Panc1 (cell line): ENCODE measurements at regions not wholly inside any gene's neighbourhood (a gene's known extent, or its start where the extent isn't known, plus 50 kb on each side); places are given as distances from the start of the nearest gene placed in this dataset.

Source experiments
- ATAC-seq: fragments of 200-7000 bp; cut with Tn5 transposase; 2 replicates; pipeline ENCODE4 v1.9.1; 2020; ENCODE audit warnings: mild to moderate bottlenecking, moderate library complexity
- BruUV-seq: library from RNA; stranded (reverse); fragments of 400-500 nt; replicated peaks from 2 replicates; lab custom pipeline; 2021; lab: Mats Ljungman, UMichigan
- CTCF ChIA-PET: fragments of 300-600 bp; sonication (Branson Sonifier 250); formaldehyde crosslinking; loops from one replicate; lab custom pipeline; 2022; ENCODE audit warnings: antibody characterized with exemption; lab: Charles Lee
- POLR2A ChIA-PET: fragments of 300-600 bp; sonication (Branson Sonifier 250); formaldehyde crosslinking; loops from one replicate; lab custom pipeline; 2022; ENCODE audit warnings: antibody characterized with exemption; lab: Charles Lee
- DNase-seq: peaks from one replicate; pipeline ENCODE4 v3.0.0-alpha.2; 2010; ENCODE audit warnings: low read depth, low spot score
- H3K27ac ChIP-seq: 2 replicates; pipeline ENCODE4 v1.5.1; 2011; ENCODE audit warnings: mild to moderate bottlenecking, low read length, inconsistent platforms
- H3K27me3 ChIP-seq: fragments of 200-500 bp; sonication (Bioruptor generic); 2 replicates; pipeline ENCODE4 v1.6.0; 2014; ENCODE audit warnings: low read length, inconsistent platforms; ENCODE audit not compliant: control insufficient read depth, insufficient read depth
- H3K36me3 ChIP-seq: fragments of 200-500 bp; sonication (Bioruptor generic); 2 replicates; pipeline ENCODE4 v1.5.1; 2014; ENCODE audit warnings: inconsistent platforms, mild to moderate bottlenecking, low read length, moderate library complexity; ENCODE audit not compliant: control insufficient read depth, insufficient read depth
- H3K4me1 ChIP-seq: 2 replicates; pipeline ENCODE4 v1.5.1; 2011; ENCODE audit warnings: inconsistent platforms, mild to moderate bottlenecking, low read length, moderate library complexity; ENCODE audit not compliant: control insufficient read depth, insufficient read depth
- H3K4me3 ChIP-seq, 2 experiments: 2 replicates each; pipeline ENCODE4 v1.5.1; 2011 to 2012; ENCODE audit warnings: low read depth in 2 of 2, low read length in 2 of 2, mild to moderate bottlenecking in 2 of 2, inconsistent platforms in 1 of 2, moderate library complexity in 1 of 2
- H3K9me3 ChIP-seq: fragments of 200-500 bp; sonication (Bioruptor generic); 2 replicates; pipeline ENCODE4 v1.5.1; 2014; ENCODE audit warnings: low read depth, mild to moderate bottlenecking, inconsistent platforms, low read length, moderate library complexity; ENCODE audit not compliant: control insufficient read depth, insufficient read depth
- POLR2AphosphoS5 ChIP-seq: IDR thresholded peaks from 2 replicates; pipeline ENCODE4 v1.6.1; 2012; ENCODE audit warnings: mild to moderate bottlenecking, low read depth, low read length, moderate library complexity
- SIN3A ChIP-seq: IDR thresholded peaks from 2 replicates; pipeline ENCODE4 v1.6.1; 2012; ENCODE audit warnings: low read depth, mild to moderate bottlenecking, low read length, moderate library complexity, borderline replicate concordance; ENCODE audit not compliant: insufficient read depth
- TCF7L2 ChIP-seq: IDR thresholded peaks from 2 replicates; pipeline ENCODE4 v1.6.1; 2011; ENCODE audit warnings: mild to moderate bottlenecking, low read depth, low read length, inconsistent platforms
- in situ Hi-C: cut with HindIII; loops from 2 replicates; pipeline ENCODE4 v1.10.0; 2016; ENCODE audit warnings: low sequenced_read_pairs, low pct_unique_long_range_greater_than_20kb
- intact Hi-C: fragments of 100-400 bp; cut with micrococcal nuclease; formaldehyde crosslinking; loops from one replicate; pipeline ENCODE4 v1.10.0; 2022; ENCODE audit not compliant: unreplicated experiment
- TF ChIP-seq, protein P1 (sequence below), 2 experiments: IDR thresholded peaks; 2 replicates each; pipeline ENCODE4 v1.6.1; 2011 to 2012; ENCODE audit warnings: low read depth in 2 of 2, control low read depth in 1 of 2, low read length in 1 of 2, mild to moderate bottlenecking in 1 of 2, moderate library complexity in 1 of 2; ENCODE audit not compliant: insufficient read depth in 1 of 2
- TF ChIP-seq, protein P2 (sequence below): fragments of 450-650 bp; IDR thresholded peaks from 2 replicates; pipeline ENCODE4 v1.5.1; 2017; ENCODE audit warnings: mild to moderate bottlenecking

DNA sequence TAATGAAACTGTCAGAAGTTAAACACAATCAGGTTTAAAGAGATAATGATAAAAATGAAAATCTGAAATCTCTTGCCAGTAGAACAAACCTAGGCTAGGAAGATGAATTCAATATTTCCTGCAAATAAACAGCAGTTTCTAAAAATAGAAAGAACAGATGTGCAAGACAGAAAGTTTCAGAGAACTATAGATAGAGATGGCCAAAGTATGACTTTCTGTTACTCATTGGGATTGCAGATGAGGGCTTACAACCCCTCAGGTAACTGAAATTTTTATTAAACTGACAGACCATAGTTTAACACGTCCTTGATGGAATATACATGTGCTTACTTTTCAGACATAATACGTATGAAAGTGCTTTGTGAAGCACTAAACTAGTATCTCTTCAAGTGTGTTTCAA lies 82.3 kb upstream of the PPARGC1A start:
- intact Hi-C loops: no loop called here
- Histone ChIP-seq H3K4me1 (no peaks in the 10 kb centered on the region), H3K27ac (no peak overlapping the region), H3K4me3 (no peak overlapping the region), H3K36me3 (no peaks in the 10 kb centered on the region), H3K27me3 (no peaks in the 10 kb centered on the region), H3K9me3 (no peaks in the 10 kb centered on the region)
- in situ Hi-C loops: no loop called here
- no peak for ATAC-seq
- BruUV-seq: no TSS peak
- POLR2A ChIA-PET: no interaction called here
- no peak for TF ChIP-seq POLR2AphosphoS5
- TF ChIP-seq, protein P1, sequence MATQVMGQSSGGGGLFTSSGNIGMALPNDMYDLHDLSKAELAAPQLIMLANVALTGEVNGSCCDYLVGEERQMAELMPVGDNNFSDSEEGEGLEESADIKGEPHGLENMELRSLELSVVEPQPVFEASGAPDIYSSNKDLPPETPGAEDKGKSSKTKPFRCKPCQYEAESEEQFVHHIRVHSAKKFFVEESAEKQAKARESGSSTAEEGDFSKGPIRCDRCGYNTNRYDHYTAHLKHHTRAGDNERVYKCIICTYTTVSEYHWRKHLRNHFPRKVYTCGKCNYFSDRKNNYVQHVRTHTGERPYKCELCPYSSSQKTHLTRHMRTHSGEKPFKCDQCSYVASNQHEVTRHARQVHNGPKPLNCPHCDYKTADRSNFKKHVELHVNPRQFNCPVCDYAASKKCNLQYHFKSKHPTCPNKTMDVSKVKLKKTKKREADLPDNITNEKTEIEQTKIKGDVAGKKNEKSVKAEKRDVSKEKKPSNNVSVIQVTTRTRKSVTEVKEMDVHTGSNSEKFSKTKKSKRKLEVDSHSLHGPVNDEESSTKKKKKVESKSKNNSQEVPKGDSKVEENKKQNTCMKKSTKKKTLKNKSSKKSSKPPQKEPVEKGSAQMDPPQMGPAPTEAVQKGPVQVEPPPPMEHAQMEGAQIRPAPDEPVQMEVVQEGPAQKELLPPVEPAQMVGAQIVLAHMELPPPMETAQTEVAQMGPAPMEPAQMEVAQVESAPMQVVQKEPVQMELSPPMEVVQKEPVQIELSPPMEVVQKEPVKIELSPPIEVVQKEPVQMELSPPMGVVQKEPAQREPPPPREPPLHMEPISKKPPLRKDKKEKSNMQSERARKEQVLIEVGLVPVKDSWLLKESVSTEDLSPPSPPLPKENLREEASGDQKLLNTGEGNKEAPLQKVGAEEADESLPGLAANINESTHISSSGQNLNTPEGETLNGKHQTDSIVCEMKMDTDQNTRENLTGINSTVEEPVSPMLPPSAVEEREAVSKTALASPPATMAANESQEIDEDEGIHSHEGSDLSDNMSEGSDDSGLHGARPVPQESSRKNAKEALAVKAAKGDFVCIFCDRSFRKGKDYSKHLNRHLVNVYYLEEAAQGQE (IDR thresholded peaks at IDR 0.05; ENCODE audit: insufficient read depth in 1 of 2, low read depth in 2 of 2, low read length in 1 of 2): no peak
- TF ChIP-seq TCF7L2: no peak
- TF ChIP-seq, protein P2, sequence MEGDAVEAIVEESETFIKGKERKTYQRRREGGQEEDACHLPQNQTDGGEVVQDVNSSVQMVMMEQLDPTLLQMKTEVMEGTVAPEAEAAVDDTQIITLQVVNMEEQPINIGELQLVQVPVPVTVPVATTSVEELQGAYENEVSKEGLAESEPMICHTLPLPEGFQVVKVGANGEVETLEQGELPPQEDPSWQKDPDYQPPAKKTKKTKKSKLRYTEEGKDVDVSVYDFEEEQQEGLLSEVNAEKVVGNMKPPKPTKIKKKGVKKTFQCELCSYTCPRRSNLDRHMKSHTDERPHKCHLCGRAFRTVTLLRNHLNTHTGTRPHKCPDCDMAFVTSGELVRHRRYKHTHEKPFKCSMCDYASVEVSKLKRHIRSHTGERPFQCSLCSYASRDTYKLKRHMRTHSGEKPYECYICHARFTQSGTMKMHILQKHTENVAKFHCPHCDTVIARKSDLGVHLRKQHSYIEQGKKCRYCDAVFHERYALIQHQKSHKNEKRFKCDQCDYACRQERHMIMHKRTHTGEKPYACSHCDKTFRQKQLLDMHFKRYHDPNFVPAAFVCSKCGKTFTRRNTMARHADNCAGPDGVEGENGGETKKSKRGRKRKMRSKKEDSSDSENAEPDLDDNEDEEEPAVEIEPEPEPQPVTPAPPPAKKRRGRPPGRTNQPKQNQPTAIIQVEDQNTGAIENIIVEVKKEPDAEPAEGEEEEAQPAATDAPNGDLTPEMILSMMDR: no peak
- no peak for TF ChIP-seq SIN3A
- CTCF ChIA-PET: no interaction called here
- no peak for DNase-seq

DNA sequence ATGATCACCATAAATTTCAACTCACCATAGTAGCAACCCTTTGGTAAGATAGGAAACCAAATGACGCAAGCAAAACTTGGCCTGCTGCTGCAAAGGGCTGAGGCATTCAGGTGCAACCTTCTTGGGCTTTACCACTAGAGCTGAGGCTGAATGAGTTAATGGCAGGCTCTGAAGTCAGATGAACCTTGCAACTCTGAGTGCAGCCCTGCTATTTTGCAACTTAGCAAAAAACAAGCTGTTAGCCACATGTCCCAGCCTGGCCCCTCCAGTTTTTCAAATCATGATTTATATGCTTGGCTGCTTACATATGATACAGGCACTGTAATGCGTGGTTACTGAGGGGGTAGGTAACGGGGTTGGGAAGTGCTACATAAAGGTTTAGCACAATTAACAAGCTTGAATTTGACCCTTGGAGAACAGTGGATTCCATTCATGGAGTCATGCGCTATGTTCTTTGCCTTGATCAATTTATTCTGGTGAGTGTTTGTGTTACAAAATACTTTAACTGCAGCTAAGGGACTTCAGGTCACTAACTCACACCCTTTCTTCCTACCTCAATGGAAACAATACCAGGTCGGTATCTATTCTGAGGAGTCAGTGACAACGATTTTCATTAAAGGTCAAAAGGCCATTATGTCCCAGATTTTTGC lies 80.5 kb upstream of the PPARGC1A start:
- ATAC-seq: no peak
- in situ Hi-C loops: no loop called here

More for the DNA sequence above, 80.5 kb upstream of the PPARGC1A start:
- Histone ChIP-seq H3K27ac (no peak overlapping the region), H3K4me3 (no peak overlapping the region), H3K9me3 (no peaks in the 10 kb centered on the region), H3K4me1 (no peaks in the 10 kb centered on the region), H3K36me3 (no peaks in the 10 kb centered on the region), H3K27me3 (no peaks in the 10 kb centered on the region)
- CTCF ChIA-PET: no interaction called here
- DNase-seq: no peak
- TF ChIP-seq, protein P1 (IDR thresholded peaks at IDR 0.05; ENCODE audit: insufficient read depth in 1 of 2, low read depth in 2 of 2, low read length in 1 of 2): no peak
- no peak for TF ChIP-seq POLR2AphosphoS5
- TF ChIP-seq, protein P2: no peak
- TF ChIP-seq SIN3A: no peak
- no peak for TF ChIP-seq TCF7L2
- no TSS peak for BruUV-seq
- POLR2A ChIA-PET: no interaction called here
- intact Hi-C loops: no loop called here
